Natural killer cell treated with Interleukin-12 subunit alpha and Interleukin-12 subunit beta and Interleukin-15 and Interleukin-18, amount 100 ng/mL, for 72 hours (primary cell): ENCODE measurements at regions not wholly inside any gene's neighbourhood (a gene's known extent, or its start where the extent isn't known, plus 50 kb on each side); places are given as distances from the start of the nearest gene placed in this dataset.
"Not testable (repeated sequence)": the region's sequence is repeated elsewhere in the genome, so short reads cannot be mapped to it uniquely, and the experiment has no call there.

Experiments
- ATAC-seq, 2 donors: fragments of 150-1000 bp; cut with Tn5 transposase in 1 of 2; sonication (Bioruptor Pico), chemical (Tn5 transposase) in 1 of 2; 2 replicates each; pipeline ENCODE4 v1.10.0; 2021
- DNase-seq: peaks from one replicate; pipeline ENCODE4 v3.0.0; 2022; ENCODE audit warnings: low spot score
- H3K27ac Mint-ChIP-seq, 2 donors: 1 replicate in 1 of 2; 2 replicates in 1 of 2; pipeline ENCODE4 v1.8.0; 2022; ENCODE audit warnings: mixed read lengths in 2 of 2, mild to moderate bottlenecking in 1 of 2, moderate library complexity in 1 of 2
- H3K27me3 Mint-ChIP-seq, 2 donors: 1 replicate in 1 of 2; 2 replicates in 1 of 2; pipeline ENCODE4 v1.8.0; 2022; ENCODE audit warnings: mixed read lengths in 2 of 2
- H3K36me3 Mint-ChIP-seq: one replicate; pipeline ENCODE4 v1.8.0; 2022; ENCODE audit warnings: mixed read lengths
- H3K4me1 Mint-ChIP-seq, 2 donors: 1 replicate in 1 of 2; 2 replicates in 1 of 2; pipeline ENCODE4 v1.8.0; 2022; ENCODE audit warnings: low read depth in 2 of 2, mixed read lengths in 2 of 2, mild to moderate bottlenecking in 1 of 2
- H3K4me3 Mint-ChIP-seq: one replicate; pipeline ENCODE4 v1.8.0; 2022; ENCODE audit warnings: mixed read lengths
- H3K9me3 Mint-ChIP-seq: 2 replicates; pipeline ENCODE4 v1.8.0; 2022; ENCODE audit warnings: mixed read lengths

DNA sequence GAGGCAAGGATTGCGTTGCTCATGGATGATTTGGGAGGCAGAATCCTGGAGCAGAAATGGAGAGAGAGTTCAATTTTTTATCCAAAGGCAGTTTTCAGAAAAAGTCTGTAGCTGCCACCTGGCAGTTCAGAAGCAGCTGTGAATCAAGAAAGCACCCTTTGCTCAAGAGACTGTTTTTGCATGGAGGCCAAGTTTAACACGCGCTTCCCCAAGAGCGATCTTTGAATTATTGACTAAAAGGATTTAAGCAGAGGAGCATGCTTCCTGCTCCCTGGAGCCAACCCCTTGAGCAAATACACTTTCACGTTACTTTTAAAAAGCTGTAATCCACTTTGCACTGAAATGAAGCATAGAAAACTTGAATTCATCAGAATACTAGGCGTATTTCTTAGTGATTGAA, 252.4 kb downstream of the RNF144A start:
- no peaks in the 10 kb centered on the region for H3K9me3 Mint-ChIP-seq
- peaks cover 16 to 25% of the 10 kb centered on the region in 2 donors for H3K27me3 Mint-ChIP-seq
- no peaks in the 10 kb centered on the region for H3K4me1 Mint-ChIP-seq
- H3K36me3 Mint-ChIP-seq = no peaks in the 10 kb centered on the region
- DNase-seq = no peak
- H3K4me3 Mint-ChIP-seq = no peak overlapping the region
- no peak for ATAC-seq
- no peak overlapping the region for H3K27ac Mint-ChIP-seq

DNA sequence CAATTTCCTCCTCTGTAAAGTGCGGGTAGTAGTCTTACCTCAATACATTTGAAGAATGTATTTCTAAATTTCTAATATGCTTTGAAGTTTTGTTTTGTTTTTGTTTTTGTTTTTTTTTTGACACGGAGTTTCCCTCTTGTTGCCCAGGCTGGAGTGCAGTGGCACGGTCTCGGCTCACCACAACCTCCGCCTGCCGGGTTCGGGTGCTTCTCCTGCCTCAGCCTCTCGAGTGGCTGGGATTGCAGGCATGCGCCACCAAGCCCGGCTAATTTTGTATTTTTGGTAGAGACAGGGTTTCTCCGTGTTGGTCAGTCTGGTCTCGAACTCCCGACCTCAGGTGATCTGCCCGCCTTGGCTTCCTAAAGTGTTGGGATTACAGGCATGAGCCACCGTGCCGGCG, 261.8 kb downstream of the RNF144A start:
- not testable (repeated sequence) for H3K27ac Mint-ChIP-seq, H3K4me3 Mint-ChIP-seq, H3K36me3 Mint-ChIP-seq, H3K9me3 Mint-ChIP-seq, ATAC-seq, DNase-seq, H3K4me1 Mint-ChIP-seq, H3K27me3 Mint-ChIP-seq

DNA sequence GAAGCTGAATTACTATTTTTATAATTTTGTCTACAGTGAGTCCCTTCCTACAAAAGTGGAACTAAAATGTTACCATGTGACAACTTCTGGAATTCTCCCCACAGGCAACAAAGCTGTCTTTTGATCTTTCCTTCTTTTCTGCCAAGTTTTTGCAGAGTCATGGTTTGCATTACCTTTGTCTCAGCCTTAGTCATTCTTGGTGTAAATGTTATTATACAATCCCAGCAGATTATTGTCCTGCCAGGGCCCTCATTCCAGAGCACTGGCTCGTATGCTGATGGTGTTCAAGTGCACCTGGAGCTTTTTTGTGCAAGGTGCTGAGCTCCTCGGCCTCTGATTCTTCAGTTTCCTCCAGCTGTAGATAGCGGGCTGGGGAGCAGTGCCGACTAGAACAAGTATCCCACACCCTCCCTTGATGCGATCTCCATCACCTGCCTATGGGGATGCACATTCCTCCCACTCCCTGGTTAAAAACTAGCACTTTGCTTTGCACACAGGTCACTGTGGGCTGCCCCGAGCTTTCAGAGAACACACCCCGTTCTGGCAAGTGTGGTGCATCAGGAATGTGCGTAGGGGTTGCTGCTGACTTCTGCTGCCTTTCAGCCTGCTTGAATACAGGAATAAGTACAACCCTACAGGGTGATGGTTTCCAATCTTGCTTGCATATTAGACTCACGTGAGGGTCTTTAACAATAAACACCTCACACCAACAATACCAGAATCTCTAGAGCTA, 263.6 kb downstream of the RNF144A start:
- Mint-ChIP-seq H3K4me1 (no peaks in the 10 kb centered on the region), H3K27me3 (peaks cover 0 to 9% of the 10 kb centered on the region in 2 donors), H3K9me3 (no peaks in the 10 kb centered on the region), H3K36me3 (no peaks in the 10 kb centered on the region), H3K27ac (no peak overlapping the region), H3K4me3 (no peak overlapping the region)
- no peak for DNase-seq
- no peak for ATAC-seq

DNA sequence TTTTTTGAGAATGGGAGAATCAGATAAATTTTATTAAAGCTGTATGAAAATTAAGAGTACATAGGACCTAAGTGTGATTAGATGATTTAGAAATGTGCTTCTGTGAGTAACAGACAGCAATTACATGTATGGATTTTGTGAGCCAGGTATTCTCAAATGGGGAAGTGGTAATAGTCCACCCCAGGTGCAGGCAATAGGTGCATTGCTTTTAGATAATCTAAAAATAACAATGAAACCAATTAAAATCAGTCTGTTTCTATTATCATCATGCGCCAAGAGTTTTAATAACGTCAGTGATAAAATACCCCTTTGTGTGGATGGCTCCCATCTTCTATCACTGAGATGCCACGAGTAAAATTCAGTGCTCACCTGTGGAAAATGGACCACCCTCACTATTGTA, 265.3 kb downstream of the RNF144A start:
- Mint-ChIP-seq H3K4me1 (no peaks in the 10 kb centered on the region), H3K9me3 (no peaks in the 10 kb centered on the region), H3K27me3 (peaks cover 0 to 15% of the 10 kb centered on the region in 2 donors), H3K4me3 (no peak overlapping the region), H3K36me3 (no peaks in the 10 kb centered on the region), H3K27ac (no peak overlapping the region)
- DNase-seq = no peak
- no peak for ATAC-seq

DNA sequence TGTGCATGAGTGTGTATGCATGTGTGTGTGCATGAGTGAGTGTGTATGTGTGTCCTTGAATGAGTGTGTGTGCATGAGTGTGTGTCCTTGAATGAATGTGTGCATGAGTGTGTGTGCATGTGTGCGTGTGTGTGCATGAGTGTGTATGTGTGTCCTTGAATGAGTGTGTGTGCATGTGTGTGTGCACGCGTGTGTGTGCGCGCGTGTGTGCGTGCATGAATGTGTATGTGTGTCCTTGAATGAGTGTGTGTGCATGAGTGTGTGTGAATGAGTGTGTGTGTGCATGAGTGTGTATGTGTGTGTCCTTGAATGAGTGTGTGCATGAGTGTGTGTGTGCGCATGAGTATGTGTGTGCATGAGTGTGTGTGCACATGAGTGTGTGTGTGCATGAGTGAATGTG, 271.9 kb downstream of the RNF144A start:
- Mint-ChIP-seq H3K27me3 (peaks cover 7 to 13% of the 10 kb centered on the region in 2 donors), H3K4me3 (no peak overlapping the region), H3K36me3 (no peaks in the 10 kb centered on the region), H3K9me3 (no peaks in the 10 kb centered on the region), H3K4me1 (no peaks in the 10 kb centered on the region), H3K27ac (no peak overlapping the region)
- ATAC-seq (no peak), DNase-seq (no peak)

DNA sequence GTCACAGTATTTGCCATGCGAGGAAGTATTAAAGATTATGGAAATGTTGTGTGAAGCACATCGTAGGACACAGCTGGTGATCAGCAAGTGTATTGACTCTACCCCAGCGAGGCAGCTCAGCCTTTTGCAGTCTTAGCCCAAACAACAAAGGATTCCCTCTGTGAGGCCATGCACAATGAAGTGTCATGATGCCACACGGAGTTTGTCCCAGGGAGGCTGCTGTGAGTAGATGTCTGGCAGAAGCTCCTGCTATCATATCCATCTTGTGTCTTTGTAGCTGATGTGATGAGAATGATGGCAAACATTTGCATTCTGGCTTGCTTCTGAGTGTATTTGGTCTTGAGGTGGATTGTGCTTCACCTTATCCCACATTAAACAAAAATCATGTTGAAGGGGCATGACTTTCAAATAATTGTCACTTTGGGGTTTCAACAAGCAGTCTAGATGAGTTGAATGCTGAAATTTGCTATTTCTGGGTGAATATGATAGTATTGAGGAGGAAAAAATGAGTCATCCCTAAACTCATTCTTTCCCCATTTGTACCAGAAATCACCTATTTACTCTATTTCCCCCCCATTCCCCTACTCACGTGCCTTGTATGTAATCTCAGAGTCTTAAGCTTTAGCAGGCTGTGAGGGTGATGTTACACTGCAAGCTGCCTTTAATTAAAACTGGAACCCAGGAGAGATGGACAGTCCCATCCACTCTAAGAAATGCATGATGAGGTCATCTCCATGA, 273.5 kb downstream of the RNF144A start:
- Mint-ChIP-seq H3K4me1 (no peaks in the 10 kb centered on the region), H3K4me3 (no peak overlapping the region), H3K27me3 (peaks cover 13% of the 10 kb centered on the region in 2 donors), H3K36me3 (no peaks in the 10 kb centered on the region), H3K9me3 (no peaks in the 10 kb centered on the region), H3K27ac (no peak overlapping the region)
- ATAC-seq (no peak), DNase-seq (no peak)

DNA sequence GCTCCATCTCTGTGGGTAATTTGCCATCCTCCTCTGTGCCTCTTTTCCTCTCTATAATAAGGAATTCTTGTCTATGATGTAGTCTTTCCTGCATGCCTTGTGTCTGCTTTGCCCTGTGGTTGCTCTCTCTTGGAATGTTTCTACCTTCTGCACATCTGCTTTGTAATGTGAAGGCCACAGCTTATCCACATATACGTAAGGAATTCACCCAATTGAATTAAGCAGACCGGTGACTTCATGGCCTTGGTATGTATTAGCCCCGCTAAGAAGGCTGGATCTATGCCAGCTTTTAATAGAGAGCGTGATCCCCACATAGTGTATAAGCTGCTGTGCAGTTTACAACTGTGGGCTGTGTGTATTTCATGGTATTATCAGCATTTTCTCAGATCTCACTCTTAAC, 274.7 kb downstream of the RNF144A start:
- no peak overlapping the region for H3K27ac Mint-ChIP-seq
- H3K4me3 Mint-ChIP-seq = no peak overlapping the region
- H3K4me1 Mint-ChIP-seq = no peaks in the 10 kb centered on the region
- DNase-seq (no peak), ATAC-seq (no peak)
- peaks cover 9 to 13% of the 10 kb centered on the region in 2 donors for H3K27me3 Mint-ChIP-seq
- no peaks in the 10 kb centered on the region for H3K36me3 Mint-ChIP-seq
- no peaks in the 10 kb centered on the region for H3K9me3 Mint-ChIP-seq

DNA sequence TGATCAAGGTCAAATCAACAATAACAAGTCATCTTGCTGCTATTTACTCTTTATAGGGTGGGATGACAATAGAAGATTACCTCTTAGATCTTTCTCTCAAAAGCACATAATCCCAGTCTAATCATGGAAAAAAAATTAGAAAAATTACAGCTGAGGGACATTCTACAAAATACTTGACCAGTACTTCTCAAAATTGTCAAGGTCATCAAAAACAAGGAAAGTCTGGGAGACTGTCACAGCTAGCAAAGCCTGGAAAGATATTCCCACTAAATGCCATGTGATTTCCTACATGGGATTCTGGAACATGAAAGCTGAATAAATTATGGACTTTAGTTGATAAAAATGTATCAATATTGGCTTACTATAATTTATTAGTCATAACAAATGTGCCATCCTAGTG, 276.2 kb downstream of the RNF144A start:
- no peak for DNase-seq
- no peak for ATAC-seq
- no peaks in the 10 kb centered on the region for H3K36me3 Mint-ChIP-seq
- no peaks in the 10 kb centered on the region for H3K4me1 Mint-ChIP-seq
- no peaks in the 10 kb centered on the region for H3K9me3 Mint-ChIP-seq
- H3K27ac Mint-ChIP-seq = no peak overlapping the region
- no peak overlapping the region for H3K4me3 Mint-ChIP-seq
- H3K27me3 Mint-ChIP-seq = peaks cover 8 to 13% of the 10 kb centered on the region in 2 donors

DNA sequence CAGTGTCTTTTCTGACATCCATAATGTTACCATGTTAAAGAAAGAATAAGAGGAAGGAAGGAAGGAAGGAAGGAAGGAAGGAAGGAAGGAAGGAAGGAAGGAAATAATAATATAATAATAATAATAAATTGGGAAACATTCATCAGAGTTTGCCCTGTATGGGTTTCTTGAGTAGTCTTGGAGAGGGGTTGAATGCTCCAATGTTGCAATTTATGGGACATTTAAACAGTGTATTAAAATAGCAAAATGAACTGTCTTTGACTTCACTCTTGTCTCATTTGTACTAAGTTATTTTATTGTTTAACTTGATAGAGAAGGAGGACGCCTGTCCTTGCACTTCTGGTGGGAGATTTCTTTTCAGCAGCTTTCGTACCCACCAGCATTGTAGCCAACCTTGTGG, 277.7 kb downstream of the RNF144A start:
- H3K27me3 Mint-ChIP-seq = peaks cover 10 to 13% of the 10 kb centered on the region in 2 donors
- ATAC-seq (no peak), DNase-seq (no peak)
- no peak overlapping the region for H3K4me3 Mint-ChIP-seq
- H3K4me1 Mint-ChIP-seq = no peaks in the 10 kb centered on the region
- H3K36me3 Mint-ChIP-seq = no peaks in the 10 kb centered on the region
- H3K27ac Mint-ChIP-seq = no peak overlapping the region
- H3K9me3 Mint-ChIP-seq = no peaks in the 10 kb centered on the region

DNA sequence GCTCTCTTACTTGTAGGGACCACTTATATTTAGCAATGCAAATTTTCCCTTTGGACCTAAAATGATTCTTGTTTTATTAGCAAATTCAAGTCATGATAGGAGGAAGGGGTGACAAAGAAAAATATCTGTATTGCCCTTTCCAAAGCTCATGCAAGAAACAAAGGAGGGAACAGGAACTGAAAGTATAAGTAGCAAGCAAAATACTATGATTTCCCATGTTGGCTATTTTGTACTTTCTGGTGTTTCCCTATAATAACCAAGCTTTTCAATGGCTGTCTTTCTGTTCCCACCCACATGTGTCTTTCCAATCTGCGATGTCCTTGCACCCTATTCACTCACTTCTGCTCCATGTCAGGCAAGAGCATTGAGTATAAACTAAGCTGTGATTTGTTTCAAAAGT, 279.7 kb downstream of the RNF144A start:
- H3K9me3 Mint-ChIP-seq = no peaks in the 10 kb centered on the region
- H3K36me3 Mint-ChIP-seq = no peaks in the 10 kb centered on the region
- H3K27me3 Mint-ChIP-seq = peaks cover 10 to 13% of the 10 kb centered on the region in 2 donors
- H3K27ac Mint-ChIP-seq = no peak overlapping the region
- H3K4me1 Mint-ChIP-seq = no peaks in the 10 kb centered on the region
- ATAC-seq = no peak
- no peak overlapping the region for H3K4me3 Mint-ChIP-seq
- no peak for DNase-seq

DNA sequence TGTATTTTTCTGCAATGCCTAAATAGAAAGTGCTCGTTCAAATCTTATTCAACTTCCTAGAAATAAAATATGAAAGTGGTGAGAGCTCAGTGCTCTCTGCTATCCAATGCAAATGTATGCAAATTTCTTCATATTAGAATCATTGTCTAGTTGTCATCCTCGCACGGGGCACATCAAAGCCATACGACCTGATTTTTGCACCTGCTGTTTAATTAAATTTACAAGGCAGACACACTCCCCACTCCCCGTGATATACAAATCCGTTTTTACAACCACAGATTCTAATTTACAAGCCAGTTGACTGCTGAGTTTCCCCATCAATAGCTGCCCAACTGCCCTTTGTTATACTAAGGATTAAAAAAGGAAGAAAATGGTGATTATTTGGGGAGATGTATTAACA, 284.6 kb downstream of the RNF144A start:
- Mint-ChIP-seq H3K36me3 (no peaks in the 10 kb centered on the region), H3K4me3 (no peak overlapping the region), H3K27ac (no peak overlapping the region), H3K9me3 (no peaks in the 10 kb centered on the region), H3K4me1 (peaks cover 3 to 5% of the 10 kb centered on the region in 2 donors), H3K27me3 (peaks cover 0 to 3% of the 10 kb centered on the region in 2 donors)
- ATAC-seq (no peak), DNase-seq (no peak)

DNA sequence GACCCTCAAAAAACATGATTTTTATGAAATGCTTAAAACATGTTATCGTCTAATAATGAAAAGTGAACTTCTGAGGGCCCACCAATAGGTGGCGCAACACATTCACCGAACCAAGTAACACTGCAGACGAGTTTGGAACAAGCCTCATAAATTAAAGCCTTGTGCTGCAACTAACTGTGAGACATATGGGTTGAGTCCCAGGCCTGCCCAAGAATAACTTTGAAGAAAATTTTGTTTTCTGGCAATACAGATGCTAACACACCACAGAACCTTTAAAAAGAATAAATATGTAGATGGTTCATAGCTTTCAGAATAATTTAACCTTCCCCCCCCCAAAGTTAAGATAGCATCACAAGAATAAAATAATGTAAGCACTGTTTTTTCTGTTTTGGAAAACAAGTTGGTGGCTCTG, 285.9 kb downstream of the RNF144A start:
- no peaks in the 10 kb centered on the region for H3K36me3 Mint-ChIP-seq
- no peak overlapping the region for H3K4me3 Mint-ChIP-seq
- ATAC-seq (peak in 1 of 2 donors; percentile 59), DNase-seq (peak; percentile 71)
- H3K27me3 Mint-ChIP-seq = peaks cover 0 to 3% of the 10 kb centered on the region in 2 donors
- H3K9me3 Mint-ChIP-seq = no peaks in the 10 kb centered on the region
- H3K4me1 Mint-ChIP-seq = peaks cover 3 to 5% of the 10 kb centered on the region in 2 donors
- H3K27ac Mint-ChIP-seq = no peak overlapping the region

DNA sequence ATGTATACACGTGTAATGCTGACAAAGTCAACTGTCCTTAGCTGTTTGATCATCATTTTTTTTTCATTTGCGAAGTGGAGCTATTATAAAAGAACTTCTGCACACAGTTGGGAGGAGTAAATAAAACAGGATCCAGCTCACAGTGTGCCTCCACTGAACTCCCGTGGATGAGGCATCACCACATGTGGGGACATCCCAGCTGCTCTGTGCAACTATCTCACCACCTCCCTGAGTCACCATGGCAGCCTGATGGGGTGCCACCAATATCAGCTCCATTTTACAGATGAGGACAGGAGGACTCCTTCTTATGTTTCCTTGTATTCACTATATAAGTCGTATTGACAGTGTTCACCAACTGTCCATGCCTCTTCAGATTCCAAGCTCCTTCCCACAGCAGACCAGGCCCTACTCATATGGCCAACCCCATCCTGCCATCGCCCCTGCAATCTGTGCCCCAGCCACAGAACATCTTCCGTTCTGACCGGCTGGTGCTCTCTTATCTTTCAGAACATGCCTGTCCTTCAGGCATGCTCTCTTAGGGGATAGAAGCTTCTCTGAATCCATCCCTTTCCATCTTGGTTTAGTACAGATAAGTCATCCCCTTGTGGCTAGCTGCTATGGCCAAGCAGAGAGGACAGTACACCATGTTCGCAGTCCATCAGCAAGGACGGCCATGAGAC, 288.1 kb downstream of the RNF144A start:
- no peaks in the 10 kb centered on the region for H3K36me3 Mint-ChIP-seq
- peak overlapping the region in 1 of 2 donors; percentile 14 for H3K27ac Mint-ChIP-seq
- no peak for DNase-seq
- no peaks in the 10 kb centered on the region for H3K9me3 Mint-ChIP-seq
- no peaks in the 10 kb centered on the region for H3K27me3 Mint-ChIP-seq
- peaks cover 3 to 5% of the 10 kb centered on the region in 2 donors for H3K4me1 Mint-ChIP-seq
- ATAC-seq = peak; percentile 15 to 36
- H3K4me3 Mint-ChIP-seq = no peak overlapping the region
